ENCODE measurements at regions not wholly inside any gene's neighbourhood (a gene's known extent, or its start where the extent isn't known, plus 50 kb on each side); places are given as distances from the start of the nearest gene placed in this dataset.
"Not testable (repeated sequence)": the region's sequence is repeated elsewhere in the genome, so short reads cannot be mapped to it uniquely, and the experiment has no call there.

DNA sequence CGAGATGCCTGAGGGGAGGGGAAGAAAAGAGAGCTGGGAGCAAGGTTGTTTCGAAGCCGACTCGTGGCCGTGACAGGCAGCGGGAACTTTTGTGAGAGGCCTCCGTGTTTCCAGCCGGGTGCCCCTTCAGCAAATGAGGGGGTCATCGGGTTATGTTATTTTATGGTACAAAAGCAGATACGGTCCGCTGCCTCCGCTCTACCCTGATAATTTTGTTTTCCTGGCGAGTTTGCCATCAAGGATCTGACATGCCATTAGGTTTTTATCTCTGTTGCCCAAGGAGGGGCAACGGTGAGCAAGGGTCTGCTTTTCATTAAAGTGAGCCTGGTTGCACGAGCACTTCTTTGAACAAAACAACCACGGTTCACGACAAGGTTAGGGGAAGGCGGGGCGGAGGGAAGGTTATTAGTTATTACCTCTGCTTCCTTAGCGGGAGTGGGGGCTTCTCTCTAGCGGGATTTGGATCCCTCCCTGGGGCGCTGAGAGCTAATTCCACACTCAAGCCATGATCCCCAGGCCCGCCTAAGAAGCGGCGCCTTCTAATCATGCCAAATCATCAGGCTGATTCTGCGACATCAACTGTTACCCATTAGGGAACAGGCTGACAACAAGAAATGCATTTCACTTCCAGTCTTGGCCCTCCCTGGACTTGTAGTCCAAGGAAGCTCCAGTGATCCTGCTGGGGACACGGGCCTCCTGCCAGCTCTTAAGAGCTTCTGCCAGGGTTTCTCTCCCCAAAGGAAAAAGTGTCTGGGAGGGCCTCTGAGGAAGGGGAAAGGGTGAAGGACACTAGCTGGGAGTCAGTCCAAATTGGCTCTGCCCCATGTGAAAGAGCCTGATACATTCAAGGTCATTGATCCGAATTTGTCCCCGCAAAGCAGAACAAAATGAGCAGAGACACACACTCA lies 617.7 kb downstream of the MID1IP1 start:
- DNase-seq: no peak

DNA sequence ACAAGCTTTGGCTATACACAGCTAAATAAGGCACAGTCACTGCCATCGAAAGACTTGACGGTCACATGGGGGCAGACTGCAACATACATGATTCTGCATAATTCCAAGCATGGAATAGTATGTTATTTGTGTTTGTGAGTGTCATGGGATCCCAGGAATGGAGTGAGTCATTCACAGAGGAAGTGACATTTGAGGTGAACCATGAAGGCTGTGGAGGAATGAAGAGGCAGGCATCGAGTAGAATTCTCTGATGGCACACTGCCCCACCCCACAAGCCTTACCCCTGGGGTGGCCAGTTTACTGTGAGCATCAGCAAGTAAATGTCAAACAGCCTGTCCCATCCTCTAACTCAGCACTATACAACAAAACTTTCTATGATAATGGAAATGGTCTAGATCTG lies 619.7 kb downstream of the MID1IP1 start:
- no peak for DNase-seq

DNA sequence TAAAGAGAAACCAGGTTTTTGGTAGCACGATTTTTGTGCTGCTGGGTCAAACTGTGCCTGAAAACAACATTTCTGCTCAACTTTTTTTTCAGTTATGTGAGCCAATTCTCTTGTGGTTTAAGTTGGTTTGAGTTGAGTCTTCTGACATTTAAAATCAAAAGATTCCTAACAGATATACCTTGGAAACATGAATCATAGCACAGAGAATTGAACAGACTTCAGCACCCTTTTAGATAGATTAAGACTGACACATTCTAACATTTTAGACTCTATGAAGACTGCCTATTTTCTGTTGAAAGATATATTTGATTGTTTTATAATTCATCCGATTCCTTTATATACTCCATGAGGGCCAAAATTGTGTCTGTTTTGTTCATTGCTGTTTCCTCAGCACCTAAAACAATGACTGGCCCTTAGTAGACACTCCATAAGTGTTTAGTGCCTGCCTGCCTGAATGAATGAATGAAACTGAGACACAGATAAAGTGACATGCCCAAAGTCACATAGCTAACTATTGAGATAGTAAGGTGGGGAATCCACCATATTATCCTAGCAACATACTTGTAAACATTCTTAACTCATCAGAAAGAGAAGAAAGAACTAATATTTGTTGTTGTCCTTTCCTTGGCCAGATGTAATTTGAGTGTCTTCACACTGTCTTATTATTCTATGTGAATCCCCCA lies 624.0 kb downstream of the MID1IP1 start:
- no peak for DNase-seq

DNA sequence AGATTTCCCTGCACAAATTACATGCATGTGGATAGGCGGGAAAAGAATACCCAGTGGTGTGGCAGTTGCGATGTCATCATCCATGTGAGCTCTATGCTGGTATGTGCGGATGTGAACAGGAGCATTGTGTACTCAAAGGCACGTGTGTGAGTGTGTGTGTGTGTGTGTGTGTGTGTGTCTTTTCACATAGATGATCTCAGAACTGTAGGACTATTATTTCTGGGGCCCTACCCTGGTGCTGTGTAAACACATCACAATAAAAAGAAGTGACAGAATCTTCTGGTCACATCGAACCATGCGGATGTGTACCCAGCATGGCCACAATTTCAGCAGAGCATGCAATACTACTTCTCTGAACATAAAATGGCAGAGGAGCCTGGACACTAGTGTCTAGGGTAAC lies 624.8 kb downstream of the MID1IP1 start:
- DNase-seq: no peak

DNA sequence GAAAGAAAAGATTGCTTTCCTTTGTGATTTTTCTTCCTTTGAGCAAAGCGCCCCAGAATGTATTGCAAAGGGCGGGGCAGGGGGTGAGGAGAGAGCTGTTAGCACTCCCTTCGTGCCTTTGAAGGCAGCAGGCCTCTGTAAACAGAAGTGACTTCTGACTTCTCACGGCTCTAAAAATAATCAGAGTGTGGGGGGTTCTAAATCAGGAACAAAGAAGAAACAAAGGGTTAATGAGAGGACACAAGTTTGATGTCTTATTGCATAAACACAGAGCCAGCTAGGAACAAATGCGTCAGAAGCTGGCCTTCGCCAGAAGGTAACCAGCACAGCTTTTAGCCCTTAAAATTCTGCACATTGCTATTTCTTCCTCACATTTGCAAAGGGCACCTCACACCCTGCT lies 626.2 kb downstream of the MID1IP1 start:
- DNase-seq: no peak

DNA sequence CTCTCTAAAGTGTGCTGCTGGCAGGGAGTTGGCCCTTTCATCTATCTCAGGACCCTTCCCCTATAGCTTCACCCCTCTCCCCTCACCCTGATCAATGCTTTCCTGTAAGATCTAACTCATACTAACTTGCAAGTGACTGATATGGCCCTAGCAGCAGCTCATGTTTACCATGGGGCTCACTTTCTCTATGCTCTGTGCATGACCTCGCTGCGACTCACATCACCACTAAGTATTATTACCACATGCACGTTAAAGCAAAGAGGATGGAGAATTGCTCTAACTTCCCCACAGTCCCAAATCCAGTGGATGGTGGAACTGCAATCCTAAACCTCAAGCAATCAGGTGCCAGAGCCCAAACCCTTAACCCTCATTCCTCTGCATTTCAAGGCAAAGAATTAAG lies 626.6 kb downstream of the MID1IP1 start:
- no peak for DNase-seq

DNA sequence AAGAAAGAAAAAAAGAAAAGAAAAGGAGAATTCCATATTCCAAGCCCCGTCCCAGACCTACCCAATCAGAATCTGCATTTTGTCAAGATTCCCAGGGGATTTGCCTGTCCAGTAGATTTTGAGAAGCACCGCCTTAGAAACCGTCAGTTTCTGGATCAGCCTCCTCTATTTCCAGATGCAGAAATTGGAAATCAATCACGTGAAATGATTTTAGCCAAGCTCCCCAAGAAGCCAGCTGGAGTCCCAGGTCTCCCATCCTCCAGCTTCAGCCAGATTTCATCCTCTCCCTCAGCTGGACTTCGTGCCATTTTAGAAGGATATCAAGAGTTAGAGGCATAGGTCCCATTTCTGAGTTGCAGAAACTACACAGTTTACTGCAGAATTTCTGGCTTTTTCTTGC lies 629.3 kb downstream of the MID1IP1 start:
- no peak for DNase-seq

DNA sequence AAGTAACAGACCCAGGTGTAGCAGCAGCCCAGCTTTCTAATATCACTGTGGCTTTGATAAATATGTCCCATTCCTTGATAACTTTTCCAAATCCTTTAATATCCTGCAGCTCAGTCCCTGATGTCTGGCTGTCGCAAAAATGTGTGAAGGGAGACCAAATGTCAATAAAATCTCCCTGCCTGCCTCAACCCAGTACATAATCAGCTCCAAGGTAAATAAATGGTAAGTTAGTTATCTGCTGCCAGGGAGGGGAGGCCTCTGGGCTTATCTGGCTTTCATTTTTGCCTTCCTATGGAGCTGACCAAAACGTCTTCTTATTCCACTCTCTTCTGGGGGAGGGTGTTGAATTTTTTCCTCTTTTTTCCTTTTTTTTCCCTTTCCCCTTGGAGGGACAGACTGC lies 630.6 kb downstream of the MID1IP1 start:
- DNase-seq: no peak

DNA sequence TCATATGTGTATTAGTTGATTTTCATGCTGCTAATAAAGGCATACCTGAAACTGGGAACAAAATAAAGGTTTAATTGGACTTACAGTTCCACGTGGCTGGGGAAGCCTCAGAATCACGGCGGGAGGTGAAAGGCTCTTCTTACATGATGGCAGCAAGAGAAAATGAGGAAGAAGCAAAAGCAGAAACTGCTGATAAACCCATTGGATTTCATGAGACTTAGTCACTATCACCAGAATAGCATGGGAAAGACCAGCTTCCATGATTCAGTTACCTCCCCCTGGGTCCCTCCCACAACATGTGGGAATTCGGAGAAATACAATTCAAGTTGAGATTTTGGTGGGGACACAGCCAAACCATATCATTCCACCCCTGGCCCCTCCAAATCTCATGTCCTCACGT lies 633.4 kb downstream of the MID1IP1 start:
- not testable (repeated sequence) for DNase-seq

DNA sequence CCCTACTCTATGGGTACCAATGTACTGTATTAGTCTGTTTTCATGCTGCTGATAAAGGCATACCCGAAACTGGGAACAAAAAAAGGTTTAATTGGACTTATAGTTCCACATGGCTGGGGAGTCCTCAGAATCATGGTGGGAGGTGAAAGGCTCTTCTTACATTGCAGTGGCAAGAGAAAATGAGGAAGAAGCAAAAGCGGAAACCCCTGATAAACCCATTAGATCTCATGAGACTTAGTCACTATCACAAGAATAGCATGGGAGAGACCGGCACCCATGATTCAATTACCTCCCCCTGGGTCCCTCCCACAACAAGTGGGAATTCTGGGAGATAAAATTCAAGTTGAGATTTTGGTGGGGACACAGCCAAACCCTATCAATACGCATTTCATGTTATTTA lies 635.3 kb downstream of the MID1IP1 start:
- not testable (repeated sequence) for DNase-seq

DNA sequence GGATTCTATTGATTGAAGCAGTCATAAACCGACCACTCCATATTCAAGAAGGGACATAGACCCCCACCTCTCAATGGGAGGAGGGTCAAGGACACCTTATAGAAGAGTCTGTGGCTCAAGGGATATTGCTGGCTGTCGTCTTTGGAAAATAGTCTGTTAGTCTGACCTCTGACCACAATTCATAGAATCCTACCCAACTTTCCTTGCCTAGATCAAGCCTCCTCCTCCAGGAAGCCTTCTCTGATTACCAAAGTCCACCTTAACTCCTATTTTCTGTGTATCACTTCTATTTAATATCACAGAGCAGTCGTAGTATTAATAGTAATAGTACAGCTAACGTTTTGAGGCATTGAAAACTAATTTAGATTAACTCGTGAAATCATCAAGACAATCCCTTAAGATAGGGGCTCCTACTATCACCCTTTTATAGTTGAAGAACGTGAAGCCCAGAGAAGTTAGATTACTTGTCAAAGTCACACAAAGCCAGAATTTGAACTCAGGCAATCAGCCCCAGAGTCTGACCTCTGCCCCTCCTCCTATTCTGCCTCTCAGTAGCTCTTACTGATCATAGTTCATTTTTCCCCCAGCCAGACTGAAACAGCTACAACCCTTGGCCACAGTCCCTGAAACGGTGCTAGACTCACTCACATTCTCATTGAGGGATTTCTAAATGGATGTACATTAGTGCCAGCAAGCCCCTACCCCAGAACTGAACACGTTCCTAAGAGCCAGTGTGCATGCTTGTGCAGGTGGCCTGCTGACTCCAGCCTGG lies 636.6 kb downstream of the MID1IP1 start:
- DNase-seq: no peak

DNA sequence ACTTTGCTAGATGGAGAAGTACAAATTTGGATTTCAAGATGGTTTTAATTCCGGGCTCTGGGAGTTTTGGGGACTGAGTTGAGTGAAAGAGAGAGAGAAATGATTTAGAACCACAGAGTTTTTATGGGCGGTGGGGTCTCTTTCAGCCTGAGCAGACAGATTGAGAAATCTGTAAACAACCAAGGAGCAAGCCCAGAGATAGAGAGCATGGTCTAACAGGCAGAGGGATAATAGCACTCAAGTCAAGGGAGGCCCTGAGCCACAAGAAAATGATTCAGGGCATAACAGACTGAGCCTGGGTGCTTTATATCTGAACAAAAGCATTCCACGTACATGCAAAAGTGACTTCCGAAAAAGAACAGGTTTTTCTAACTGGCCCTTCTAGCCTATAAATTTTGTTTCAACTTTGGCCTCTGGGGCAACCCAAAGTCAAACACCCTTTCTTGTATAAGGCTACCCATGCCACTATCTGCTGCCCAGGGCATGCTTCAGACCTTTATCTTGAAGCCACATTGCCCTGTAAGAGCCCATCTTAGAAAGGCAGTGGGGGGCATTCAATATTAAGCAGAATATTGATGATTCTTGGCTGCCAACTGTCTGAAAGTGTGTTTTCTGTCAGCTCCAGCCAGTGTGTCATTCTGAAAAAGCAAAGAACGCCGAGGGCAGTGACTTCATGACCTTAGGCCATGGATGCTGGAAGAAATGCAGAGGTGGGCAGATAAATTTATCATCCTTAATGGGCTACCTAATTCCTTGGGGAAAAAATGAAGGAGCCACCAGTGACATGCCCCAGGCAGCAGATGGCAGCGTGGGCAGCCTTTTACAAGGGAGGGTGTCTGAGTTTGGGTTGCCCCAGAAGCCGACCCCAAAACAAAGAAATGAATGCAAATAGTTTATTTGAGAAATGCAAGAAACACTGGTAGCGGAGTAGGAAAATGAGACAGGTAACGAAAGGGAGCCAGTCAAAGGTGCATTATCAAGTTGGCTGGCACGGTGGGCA lies 637.6 kb downstream of the MID1IP1 start:
- no peak for DNase-seq

DNA sequence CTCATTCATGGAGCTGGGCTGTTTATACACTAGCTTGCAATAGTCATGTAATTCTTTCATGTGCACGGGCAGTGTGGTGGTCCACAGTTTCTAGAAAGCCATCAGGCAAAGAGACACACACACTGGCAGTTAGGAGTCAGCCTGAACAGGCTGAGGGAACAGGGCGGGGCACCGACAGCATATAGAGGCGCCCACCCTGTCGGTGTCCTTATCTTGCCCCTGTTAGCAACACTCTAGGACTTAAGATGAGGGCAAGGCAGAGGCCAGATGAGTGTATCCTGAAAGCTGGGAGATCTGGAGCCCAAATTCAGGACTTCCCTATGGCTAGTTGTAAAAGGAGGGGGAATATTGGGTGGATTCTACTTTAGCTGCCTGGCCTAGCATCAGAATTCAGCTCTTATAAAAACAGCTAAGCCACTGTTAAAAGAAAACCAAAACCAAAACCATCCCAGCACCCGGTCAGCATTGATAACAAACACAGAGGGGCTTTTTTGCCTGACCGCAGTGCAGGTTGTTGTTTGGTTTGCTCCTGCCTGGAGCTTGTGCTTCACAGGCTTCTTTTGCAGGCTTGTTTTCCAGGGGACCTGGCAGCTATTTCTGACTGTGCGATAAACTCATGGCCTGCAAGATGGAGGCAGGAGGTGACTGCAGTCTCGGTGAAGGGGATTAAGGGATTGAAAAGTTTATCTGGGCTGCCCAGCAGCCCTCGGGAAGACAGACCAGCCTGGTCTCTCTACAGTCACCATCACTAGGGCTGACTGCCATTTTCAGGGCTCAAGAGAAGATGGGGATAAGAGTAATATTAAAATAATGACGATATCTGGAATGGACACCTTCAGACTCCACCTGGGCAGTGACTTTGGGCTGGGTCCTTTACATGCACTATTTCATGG lies 638.9 kb downstream of the MID1IP1 start:
- peak; percentile 43 for DNase-seq

DNA sequence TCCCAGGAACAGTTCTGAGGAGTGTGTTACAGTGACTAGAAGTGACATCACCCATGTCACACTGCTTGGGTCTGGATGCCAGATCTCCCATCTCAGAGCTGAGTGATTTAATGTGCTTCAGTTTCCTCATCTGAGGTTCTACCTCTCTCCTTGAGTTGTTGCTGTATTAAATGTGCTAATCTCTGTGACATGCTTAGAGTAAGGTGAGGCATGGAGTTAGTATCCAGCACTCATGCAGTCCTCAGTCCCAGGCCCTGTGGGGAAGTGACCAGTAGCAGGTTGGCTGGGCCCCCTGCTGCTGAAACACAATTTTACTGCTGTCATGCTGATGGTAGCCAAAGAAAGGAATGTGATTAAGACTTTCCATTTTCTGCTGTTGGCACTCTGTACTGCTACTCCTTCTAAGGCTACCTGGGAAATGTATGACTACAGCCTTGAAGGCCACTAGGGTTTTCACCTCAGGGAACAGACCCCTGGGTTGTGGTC lies 639.6 kb downstream of the MID1IP1 start:
- DNase-seq: peak; percentile 8

DNA sequence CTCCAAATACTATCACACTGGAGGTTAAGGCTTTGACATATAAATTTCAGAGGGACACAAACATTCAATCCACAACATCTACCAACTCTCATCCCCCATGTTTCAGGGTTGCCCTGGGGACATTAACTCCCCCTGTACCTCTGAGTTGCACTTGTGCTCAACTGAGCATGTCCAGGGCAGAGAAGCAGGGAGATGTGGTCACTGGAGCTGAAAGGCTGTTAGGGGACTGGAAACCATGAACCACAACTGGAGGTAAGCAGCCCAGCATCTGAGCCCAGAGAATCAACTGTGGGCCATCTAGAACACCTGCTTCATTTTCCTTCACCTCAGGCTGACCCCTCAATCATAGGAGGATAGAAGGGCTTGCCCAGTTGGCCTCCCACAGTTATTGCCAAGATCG lies 641.1 kb downstream of the MID1IP1 start:
- DNase-seq: no peak

DNA sequence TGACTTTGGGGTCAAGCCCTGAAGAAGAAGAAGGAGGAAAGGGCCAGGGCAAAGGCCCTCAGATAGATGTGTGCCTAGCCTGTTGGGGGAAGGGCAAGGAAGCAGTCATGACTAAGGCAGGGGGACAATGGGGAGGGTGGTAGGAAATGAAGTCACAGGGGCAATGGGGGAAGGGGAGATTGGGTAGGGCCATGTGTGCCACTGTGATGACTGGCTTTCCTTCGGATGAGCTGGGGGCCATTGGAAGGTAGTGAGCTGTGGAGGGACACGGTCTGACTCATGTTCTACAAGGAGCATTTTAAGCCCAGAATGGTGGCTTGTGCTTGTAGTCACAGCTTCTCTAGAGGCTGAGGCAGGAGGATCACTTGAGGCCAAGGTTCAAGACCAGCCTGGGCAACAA lies 642.0 kb downstream of the MID1IP1 start:
- no peak for DNase-seq

DNA sequence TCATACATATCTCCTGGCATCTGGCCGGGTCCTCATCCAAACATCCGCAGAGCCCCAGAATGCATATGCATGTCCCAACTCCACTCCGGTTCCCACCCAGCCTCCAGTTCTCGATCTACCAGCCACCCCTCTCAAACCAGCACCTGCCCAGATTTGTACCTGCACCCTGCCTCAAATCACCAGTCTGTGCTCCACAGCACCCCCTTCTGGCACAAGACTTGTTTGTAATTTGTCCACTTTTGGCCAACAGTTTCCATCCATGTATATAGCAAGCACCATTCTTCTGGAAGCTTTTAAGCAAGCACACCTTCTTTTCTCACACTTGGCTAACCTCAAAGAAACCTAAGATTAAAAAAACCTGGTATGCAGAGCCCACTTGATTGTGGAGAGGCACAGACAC lies 644.1 kb downstream of the MID1IP1 start:
- peak; percentile 38 for DNase-seq

DNA sequence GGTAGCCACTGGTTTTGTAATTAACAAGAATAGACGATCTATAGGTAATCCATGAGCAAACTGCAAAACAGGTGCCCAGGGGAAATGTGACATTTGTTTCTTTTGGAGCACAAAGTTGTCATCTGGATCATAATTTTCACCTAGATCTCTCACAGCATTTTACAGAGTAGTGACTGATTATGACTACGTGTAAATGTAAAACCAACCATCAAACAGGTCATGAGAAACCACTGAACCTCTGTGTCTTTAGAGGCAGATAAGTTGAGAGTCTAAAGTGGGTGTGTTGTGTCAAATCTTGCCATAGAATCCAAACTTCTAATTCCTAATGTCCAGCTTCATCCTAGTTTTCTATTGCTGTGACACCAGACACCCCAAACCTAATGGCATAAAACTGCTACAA lies 648.1 kb downstream of the MID1IP1 start:
- no peak for DNase-seq

DNA sequence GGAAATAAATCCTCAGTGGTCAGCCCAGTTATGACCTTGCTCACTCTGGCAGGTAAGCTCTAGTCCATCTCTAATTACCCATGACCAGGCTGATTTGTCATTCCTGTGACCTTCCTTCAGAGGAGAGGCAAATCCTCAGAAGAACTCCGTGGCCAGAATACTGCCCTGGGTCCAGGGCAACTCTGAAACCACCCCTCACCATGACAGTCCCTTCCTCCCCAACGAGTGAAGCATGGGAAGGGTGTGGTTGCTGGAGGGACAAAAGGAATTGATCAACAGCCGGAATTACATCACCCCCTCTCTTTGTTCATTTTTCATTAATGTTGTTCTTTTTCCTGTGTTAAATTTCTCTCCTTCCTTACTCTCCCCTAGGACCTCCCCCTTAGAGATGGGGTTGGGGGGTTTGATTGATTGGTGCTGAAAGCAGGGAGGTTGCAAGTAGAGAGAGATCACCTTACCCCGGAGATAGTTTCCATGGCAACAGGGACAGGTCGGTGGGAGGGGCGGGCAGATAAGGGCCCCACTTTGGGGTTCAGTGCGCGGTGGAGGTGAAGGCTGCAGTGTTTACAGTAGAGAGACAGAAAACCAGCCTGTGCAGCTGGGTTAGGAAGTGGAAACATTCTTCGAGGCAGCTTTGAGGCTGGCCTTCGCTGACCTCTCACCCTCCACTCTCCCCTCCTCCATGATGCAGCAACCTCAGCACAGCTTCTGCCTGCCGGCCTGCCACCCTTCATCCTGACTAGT lies 647.4 kb downstream of the BCOR start:
- DNase-seq: no peak

DNA sequence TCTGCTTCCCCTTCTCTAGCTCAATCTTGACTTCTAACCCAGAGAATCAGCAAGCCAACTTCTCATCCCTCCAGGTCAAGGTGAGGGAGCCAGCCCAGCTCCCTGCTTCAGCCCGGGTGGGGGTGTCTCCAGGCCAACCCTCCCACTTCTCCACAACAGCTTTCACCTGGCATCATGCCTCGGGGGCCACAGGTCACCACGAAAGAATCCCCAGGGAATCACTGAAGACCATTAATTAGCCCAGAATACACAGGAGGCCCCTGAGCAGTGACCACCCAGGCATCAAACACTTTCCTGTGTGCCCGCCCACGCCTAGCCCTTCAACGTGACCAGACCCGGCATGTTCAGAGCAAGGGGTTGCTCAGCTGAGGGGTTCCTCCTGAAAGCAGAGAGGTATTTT lies 646.7 kb downstream of the BCOR start:
- no peak for DNase-seq
